ENCODE measurements at regions not wholly inside any gene's neighbourhood (a gene's known extent, or its start where the extent isn't known, plus 50 kb on each side); places are given as distances from the start of the nearest gene placed in this dataset.

GRCh38 chr20:40855269-40855668 is 166.2 kb upstream of the MAFB start:
- 64 to 86% (median 70%) methylated on average over 1 of the region's 1 CpG for WGBS, 4 donors
- TF ChIP-seq CTCF (IDR thresholded peaks at IDR 0.05) (no peak), POLR2A (IDR thresholded peaks at IDR 0.05) (no peak)

GRCh38 chr20:40856653-40857052 is 167.6 kb upstream of the MAFB start:
- no peaks in the 10 kb centered on the region for H3K9me3 ChIP-seq
- peaks cover 0 to 4% (median 0%) of the 10 kb centered on the region in 12 donors for H3K4me1 ChIP-seq
- no peak for TF ChIP-seq CTCF (IDR thresholded peaks at IDR 0.05)
- TF ChIP-seq POLR2A (IDR thresholded peaks at IDR 0.05) = no peak
- ATAC-seq = no peak
- no peaks in the 10 kb centered on the region for H3K36me3 ChIP-seq
- H3K4me3 ChIP-seq = no peak overlapping the region
- WGBS, 4 donors = 80 to 93% (median 88%) methylated on average over 5 of the region's 5 CpGs
- no peak overlapping the region for H3K27ac ChIP-seq
- peaks cover 0 to 9% (median 0%) of the 10 kb centered on the region in 9 donors for H3K27me3 ChIP-seq
- DNase-seq = no peak
- intact Hi-C loops (cut with DNase I) = no loop called here

More at GRCh38 chr20:40855269-40855668, 166.2 kb upstream of the MAFB start:
- Histone ChIP-seq H3K27me3 (peaks cover 0 to 4% (median 0%) of the 10 kb centered on the region in 9 donors), H3K4me3 (no peak overlapping the region), H3K27ac (no peak overlapping the region), H3K9me3 (no peaks in the 10 kb centered on the region), H3K36me3 (no peaks in the 10 kb centered on the region), H3K4me1 (no peaks in the 10 kb centered on the region)
- ATAC-seq = no peak
- intact Hi-C loops (cut with DNase I) = no loop called here
- no peak for DNase-seq

GRCh38 chr20:40860487-40860902 is 168.1 kb upstream of the TOP1 start:
- DNase-seq = no peak
- H3K36me3 ChIP-seq = no peaks in the 10 kb centered on the region
- no peak for TF ChIP-seq POLR2A (IDR thresholded peaks at IDR 0.05)
- no peak for TF ChIP-seq CTCF (IDR thresholded peaks at IDR 0.05)
- H3K4me1 ChIP-seq = peaks cover 0 to 15% (median 7%) of the 10 kb centered on the region in 12 donors
- peaks cover 0 to 10% (median 0%) of the 10 kb centered on the region in 9 donors for H3K27me3 ChIP-seq
- no peak overlapping the region for H3K27ac ChIP-seq
- ATAC-seq = no peak
- 57 to 75% (median 69%) methylated on average over 8 of the region's 8 CpGs for WGBS, 4 donors
- intact Hi-C loops (cut with DNase I) = no loop called here
- no peaks in the 10 kb centered on the region for H3K9me3 ChIP-seq
- H3K4me3 ChIP-seq = no peak overlapping the region

GRCh38 chr20:40861427-40862008 is 167.1 kb upstream of the TOP1 start:
- ATAC-seq (no peak), DNase-seq (no peak)

More at GRCh38 chr20:40861427-40862008, 167.1 kb upstream of the TOP1 start:
- Histone ChIP-seq H3K9me3 (no peaks in the 10 kb centered on the region), H3K27me3 (peaks cover 0 to 10% (median 0%) of the 10 kb centered on the region in 9 donors), H3K27ac (no peak overlapping the region), H3K36me3 (no peaks in the 10 kb centered on the region), H3K4me3 (no peak overlapping the region), H3K4me1 (peaks cover 0 to 23% (median 8%) of the 10 kb centered on the region in 12 donors)
- TF ChIP-seq CTCF (IDR thresholded peaks at IDR 0.05) (no peak), POLR2A (IDR thresholded peaks at IDR 0.05) (no peak)
- intact Hi-C loops (cut with DNase I) = no loop called here
- 71 to 81% (median 74%) methylated on average over 9 to 11 of the region's 11 CpGs for WGBS, 4 donors
